GM18508 (cell line): ENCODE measurements at regions not wholly inside any gene's neighbourhood (a gene's known extent, or its start where the extent isn't known, plus 50 kb on each side); places are given as distances from the start of the nearest gene placed in this dataset.
A peak's percentile ranks its signal among the peaks of the same experiment; 100 is the strongest.
"Not testable (repeated sequence)": the region's sequence is repeated elsewhere in the genome, so short reads cannot be mapped to it uniquely, and the experiment has no call there.

Experiments
- ATAC-seq: cut with Tn5 transposase; IDR thresholded peaks from one replicate; pipeline ENCODE4 v1.9.1; 2021; ENCODE audit warnings: moderate number of reproducible peaks; ENCODE audit not compliant: insufficient read depth, unreplicated experiment

GRCh38 chr2:142767847-142768246, 109.6 kb upstream of the KYNU start:
- no peak for ATAC-seq

- no peak for ATAC-seq
These were observed 118.5 kb upstream of the KYNU start for GRCh38 chr2:142758973-142759372.

- ATAC-seq = no peak
These were observed 120.4 kb upstream of the KYNU start for GRCh38 chr2:142757111-142757510.

GRCh38 chr2:142756430-142756829, 121.0 kb upstream of the KYNU start:
- ATAC-seq = no peak

- ATAC-seq = no peak
These were observed 122.3 kb upstream of the KYNU start for GRCh38 chr2:142755191-142755590.

GRCh38 chr2:142754182-142754581, 123.3 kb upstream of the KYNU start:
- ATAC-seq = no peak

- ATAC-seq = no peak
These were observed 126.6 kb upstream of the KYNU start for GRCh38 chr2:142750858-142751257.

- no peak for ATAC-seq
These were observed 128.8 kb upstream of the KYNU start for GRCh38 chr2:142748559-142749099.

- ATAC-seq = no peak
These were observed 131.8 kb upstream of the KYNU start for GRCh38 chr2:142745691-142746090.

GRCh38 chr2:142742371-142743214, 134.9 kb upstream of the KYNU start:
- no peak for ATAC-seq

- ATAC-seq = peak; percentile 68
These were observed 135.6 kb upstream of the KYNU start for GRCh38 chr2:142741764-142742269.

- ATAC-seq = no peak
These were observed 142.7 kb upstream of the KYNU start for GRCh38 chr2:142734770-142735169.

GRCh38 chr2:142734231-142734630, 143.2 kb upstream of the KYNU start:
- ATAC-seq = no peak

GRCh38 chr2:142729814-142730213, 147.7 kb upstream of the KYNU start:
- not testable (repeated sequence) for ATAC-seq

- ATAC-seq = not testable (repeated sequence)
These were observed 149.5 kb upstream of the KYNU start for GRCh38 chr2:142727821-142728478.

GRCh38 chr2:142725386-142725785, 152.1 kb upstream of the KYNU start:
- no peak for ATAC-seq

- ATAC-seq = no peak
These were observed 152.6 kb upstream of the KYNU start for GRCh38 chr2:142724713-142725349.

GRCh38 chr2:142724186-142724585, 153.3 kb upstream of the KYNU start:
- no peak for ATAC-seq

GRCh38 chr2:142723236-142723635, 154.2 kb upstream of the KYNU start:
- ATAC-seq = no peak

GRCh38 chr2:142722569-142722968, 154.9 kb upstream of the KYNU start:
- ATAC-seq = no peak

GRCh38 chr2:142722086-142722485, 155.4 kb upstream of the KYNU start:
- no peak for ATAC-seq
